Loucy (cell line): ENCODE measurements at regions not wholly inside any gene's neighbourhood (a gene's known extent, or its start where the extent isn't known, plus 50 kb on each side); places are given as distances from the start of the nearest gene placed in this dataset.

Experiments used
- CTCF ChIP-seq: fragments of 200-600 bp; sonication (generic); conservative IDR thresholded peaks from 2 replicates; pipeline ENCODE4 v1.5.1; 2014; ENCODE audit warnings: mild to moderate bottlenecking, antibody characterized with exemption, low read length
- EZH2phosphoT487 ChIP-seq: fragments of 200-600 bp; IDR thresholded peaks from 2 replicates; pipeline ENCODE4 v1.6.1; 2018; ENCODE audit warnings: antibody characterized with exemption, mild to moderate bottlenecking, moderate library complexity, borderline replicate concordance

GRCh38 chr7:117950601-117951260, 77.5 kb upstream of the CTTNBP2 start:
- no peak for TF ChIP-seq CTCF
- TF ChIP-seq EZH2phosphoT487: no peak
